HG03460 (cell line): ENCODE measurements at regions not wholly inside any gene's neighbourhood (a gene's known extent, or its start where the extent isn't known, plus 50 kb on each side); places are given as distances from the start of the nearest gene placed in this dataset.
"Not testable (repeated sequence)": the region's sequence is repeated elsewhere in the genome, so short reads cannot be mapped to it uniquely, and the experiment has no call there.

Experiments
- ATAC-seq: cut with Tn5 transposase; IDR thresholded peaks from one replicate; pipeline ENCODE4 v1.9.1; 2021; ENCODE audit not compliant: unreplicated experiment

DNA sequence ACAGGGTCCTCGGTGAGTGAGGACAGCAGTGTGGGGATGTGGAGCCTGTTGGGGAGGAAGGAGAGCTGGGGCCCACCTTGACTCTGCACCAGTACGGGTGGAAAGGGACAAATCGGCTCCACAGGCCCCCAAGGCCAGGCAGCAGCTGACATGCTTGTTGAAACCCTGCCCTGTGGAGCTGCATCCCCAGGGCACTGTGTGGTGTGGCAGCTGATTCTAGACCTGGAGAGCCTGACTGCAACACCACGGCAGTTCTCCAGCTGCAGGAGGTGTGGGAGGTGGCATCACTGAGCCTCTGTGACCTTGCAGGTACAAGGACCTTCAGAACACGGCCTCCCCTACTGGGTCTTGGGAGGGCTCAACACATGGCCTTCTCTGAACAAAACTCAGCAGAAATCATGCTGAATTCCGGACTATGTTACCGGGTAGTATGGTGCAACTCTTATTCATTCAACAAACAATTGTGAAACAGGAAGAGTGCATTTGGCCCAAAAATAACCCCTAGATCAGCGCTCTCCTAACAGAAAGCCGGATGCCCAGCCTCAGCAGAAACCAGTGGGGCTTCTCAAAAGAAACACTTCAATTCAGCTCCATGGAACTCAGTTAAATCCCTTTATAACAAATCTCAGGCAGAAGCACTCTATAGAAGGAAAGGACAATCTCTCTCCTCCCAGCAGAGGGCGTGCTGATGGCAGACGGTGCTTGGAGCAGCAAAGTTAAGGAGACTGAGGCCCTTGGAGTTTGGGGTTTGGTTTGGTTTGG, 104.4 kb upstream of the SALL3 start:
- ATAC-seq: peak; percentile 52

DNA sequence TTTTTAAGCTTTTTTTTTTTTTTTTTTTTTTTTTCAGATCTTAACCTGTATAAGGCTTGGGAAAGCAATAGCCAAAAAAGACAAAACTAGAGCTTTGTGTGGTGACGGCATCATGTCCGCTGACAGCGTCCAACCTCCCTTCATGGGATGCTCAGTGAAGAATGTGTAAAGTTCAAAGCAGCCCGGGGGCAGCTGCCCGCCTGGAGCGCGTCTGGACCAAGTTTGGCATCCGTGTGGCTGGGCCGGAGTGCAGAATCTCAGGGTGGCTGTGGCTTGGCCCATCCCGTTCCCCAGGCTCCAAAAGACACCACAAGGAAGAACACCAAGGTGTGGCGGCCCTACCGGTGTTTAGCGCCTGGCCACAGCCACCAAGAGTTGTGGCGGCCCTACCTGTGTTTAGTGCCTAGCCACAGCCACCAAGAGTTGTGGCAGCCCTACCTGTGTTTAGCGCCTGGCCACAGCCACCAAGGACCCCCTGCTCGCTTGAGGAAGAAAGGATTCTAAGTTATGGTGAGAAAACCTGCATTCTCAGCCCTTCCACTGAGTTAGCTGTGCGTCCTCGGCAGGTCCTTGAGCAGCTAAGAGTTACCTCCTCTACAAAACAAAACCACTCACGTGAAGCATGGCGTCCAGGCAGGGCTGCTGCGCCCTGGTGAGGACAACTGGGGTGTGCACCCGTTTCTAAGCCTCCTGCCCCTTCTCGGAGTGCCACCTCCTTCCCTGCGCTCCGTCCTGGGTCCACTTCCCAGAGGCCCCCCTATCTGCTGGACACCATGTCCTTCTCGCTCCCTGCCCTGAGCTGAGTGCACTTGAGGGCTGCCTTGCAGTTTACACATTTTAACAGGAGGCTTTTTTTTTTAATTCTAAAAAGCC, 103.6 kb upstream of the SALL3 start:
- ATAC-seq: no peak

DNA sequence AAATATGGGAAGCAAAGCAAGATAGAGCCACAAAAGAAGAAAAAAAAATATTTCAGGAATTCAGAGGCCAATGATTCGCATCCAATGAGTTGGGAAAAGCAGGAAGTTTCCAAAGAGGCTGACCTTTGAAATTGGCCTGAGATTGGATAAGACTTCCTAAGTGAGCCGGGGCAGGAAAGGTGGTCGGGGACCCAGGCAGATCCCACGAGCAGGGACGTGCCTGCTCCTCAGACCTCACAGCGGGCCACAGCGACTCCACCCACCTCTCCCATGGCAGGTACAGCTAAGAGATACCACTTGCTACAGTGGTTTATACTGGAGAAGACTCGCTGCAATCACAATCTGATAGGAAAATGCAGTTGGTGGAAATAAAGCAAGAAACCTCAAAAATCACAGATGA, 102.8 kb upstream of the SALL3 start:
- no peak for ATAC-seq

DNA sequence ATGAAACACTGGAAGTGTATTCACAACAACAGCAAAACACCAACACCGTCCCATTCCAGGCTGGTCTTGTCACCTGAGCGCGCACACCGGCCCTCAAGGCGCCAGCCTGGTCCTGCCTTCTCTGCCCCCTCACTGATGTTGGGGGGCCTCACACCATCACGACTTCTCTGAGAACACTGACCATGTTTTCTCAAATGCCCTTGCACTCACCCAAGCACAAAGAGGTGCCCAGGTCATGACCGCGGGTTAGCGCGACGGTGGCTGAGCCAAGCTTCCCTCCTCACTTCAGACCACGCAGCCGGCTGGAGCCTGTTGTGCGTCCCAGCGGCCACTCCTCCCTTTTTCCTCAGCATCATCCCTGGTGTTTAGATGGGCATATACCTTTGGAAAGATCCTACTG, 101.3 kb upstream of the SALL3 start:
- no peak for ATAC-seq

DNA sequence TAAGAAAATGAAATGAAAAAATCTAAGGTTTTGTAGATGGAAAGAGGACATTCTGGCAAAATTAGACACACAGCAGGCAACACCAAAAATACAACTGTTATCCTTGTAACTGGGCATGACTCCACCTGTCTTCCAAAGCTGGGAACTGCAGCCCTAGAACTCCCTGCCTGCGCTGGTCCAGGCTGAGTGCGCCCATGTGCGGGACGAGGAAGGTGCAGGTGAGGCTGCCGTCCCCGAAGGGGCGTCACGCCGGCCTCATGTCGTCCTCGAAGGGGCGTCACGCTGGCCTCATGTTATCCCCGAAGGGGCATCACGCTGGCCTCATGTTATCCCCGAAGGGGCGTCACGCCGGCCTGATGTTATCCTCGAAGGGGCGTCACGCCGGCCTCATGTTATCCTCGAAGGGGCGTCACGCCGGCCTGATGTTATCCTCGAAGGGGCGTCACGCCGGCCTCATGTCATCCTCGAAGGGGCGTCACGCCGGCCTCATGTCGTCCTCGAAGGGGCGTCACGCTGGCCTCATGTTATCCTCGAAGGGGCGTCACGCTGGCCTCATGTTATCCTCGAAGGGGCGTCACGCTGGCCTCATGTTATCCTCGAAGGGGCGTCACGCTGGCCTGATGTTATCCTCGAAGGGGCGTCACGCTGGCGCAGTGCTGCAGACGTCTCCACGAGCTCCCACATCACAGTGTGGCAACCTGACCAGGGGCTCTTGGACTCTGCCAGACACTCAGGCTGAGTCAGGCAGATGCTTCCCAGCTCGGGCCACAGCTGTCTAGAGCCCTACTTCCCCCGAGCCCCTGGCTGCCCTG, 100.3 kb upstream of the SALL3 start:
- not testable (repeated sequence) for ATAC-seq

DNA sequence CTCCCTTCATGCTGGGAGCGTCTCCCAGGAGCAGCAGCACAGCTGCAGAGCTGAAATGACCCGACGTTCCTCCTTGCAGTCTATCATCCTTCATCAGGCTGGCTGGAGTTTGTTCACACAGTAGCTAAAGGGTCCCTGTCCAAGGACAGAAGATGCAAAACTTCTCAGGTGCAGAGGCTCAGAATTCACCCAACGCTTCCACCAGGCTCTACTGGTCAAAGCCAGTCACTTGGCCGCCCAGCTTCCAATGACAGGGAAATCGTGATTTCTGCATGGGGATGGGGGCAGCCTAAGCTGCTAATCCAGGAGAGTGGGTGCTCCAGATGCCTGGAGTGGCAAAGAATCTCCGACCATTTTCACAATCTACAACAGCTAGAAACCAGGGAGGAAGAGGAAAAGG, 97.0 kb upstream of the SALL3 start:
- no peak for ATAC-seq

DNA sequence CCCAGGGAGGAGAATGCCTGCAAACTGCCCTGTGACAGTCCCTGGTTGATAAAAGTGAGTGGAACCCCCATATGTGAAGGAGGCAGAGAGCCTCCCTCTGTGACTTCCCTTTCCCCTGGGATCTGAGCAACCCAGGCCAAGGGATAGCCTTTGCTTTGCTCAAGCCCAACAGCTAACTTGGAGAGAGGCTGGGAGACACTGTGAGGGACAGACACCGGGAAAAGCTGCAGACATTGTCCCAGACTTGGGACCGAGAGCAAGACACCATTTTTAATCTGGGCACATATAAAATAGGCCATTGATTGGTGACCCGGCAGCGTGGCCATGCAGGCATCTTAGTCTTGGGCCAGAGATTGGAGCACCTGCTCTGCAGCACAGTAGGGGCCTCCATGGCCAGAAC, 96.1 kb upstream of the SALL3 start:
- ATAC-seq: no peak

DNA sequence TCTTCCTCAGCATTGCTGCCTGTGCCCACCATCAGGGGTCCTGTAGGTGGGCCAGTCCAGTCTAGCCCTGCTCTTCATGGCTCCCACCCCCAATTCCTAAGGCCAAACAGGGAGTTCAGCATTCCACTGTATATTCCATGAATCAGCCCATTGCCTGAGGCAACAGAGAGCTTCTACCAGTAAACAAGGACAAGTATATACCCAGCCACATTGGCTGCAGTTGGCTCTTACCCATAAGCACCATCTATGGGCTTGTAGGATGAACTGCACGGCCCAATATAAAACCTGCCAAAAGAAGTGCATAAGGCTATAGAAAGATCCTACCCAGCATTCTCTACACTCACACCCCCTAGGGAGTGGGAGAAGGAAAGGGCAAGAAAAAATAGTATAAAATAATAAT, 95.1 kb upstream of the SALL3 start:
- ATAC-seq: no peak

DNA sequence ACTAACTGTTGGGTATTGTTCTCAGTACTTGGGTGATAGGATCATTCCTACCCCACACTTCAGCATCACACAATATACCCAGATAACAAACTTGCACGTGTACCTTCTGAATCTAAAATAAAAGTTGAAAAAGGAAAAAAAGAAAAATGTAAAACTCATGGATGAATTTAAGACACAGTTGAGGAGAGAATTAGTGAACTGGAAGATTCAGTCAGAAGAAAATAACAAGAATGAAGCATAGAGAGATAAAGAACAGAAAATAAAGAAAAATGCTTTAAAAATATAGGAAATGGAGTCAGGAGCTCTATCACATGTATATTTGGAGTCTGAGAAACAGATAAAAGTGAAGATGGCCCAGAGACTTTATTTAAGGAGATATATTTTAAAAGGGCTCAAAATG, 90.4 kb upstream of the SALL3 start:
- ATAC-seq: no peak

DNA sequence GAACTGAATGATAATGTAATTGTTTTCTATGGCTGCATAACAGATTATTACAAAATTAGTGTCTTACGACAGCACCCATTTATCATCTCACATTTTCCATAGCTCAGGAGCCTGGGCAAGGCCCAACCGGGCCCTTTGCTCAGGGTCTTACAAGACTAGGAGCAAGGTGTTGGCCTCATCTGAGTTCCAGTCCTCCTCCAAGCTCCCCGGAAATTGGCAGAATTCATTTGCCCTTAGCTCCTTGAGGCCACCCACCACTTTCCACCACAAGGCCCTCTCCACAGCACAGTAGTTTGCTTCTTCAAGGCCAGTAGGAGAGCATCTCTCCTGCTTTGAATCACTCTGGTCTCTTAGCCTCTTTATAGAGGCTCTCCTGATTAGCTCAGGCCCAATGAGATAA, 89.2 kb upstream of the SALL3 start:
- no peak for ATAC-seq

DNA sequence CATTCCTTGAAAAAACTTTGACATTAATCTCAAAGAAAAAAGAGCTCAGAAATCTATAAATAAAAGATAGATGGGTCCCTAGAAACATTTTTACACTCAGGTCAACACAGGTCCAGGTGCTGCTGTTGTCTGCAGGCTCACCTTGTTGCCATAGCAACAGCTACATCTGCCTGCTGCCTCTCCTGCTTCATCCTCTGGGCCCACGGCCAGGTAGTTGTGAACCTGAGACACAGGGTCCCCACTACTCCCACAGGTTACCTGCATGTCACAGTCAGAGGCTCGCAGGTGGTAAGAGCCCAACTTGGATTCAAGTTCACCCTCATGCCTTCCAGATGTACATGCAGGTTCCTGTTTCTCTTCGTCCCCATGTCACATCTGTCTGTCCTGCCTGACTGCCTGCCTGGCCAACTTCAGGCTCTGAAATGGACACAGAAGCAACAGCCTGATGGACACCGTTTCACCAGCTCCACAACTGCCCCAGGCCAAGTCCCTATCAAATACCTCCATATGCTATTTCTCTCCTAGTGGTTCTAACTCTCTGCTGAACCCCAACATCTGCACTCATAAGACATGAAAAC, 88.3 kb upstream of the SALL3 start:
- ATAC-seq: no peak

DNA sequence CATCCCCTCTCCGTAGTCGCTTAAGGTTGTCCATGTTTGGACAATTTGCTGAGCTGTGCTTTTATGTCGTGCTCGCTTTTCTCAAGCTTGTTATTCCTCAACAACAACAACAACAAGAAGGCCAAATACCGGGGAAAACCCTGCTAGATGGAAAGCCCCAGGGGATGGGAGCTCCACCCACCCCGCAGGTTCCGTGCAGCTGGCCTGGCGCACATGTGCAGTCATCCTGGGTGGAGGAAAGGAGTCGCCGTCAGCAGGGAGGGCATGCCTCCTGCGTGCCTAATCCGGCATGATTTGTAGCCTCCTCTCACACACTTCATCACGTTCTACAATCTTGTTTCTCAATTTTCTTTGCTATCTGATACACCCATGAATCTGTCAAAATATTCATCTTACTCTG, 87.4 kb upstream of the SALL3 start:
- no peak for ATAC-seq

DNA sequence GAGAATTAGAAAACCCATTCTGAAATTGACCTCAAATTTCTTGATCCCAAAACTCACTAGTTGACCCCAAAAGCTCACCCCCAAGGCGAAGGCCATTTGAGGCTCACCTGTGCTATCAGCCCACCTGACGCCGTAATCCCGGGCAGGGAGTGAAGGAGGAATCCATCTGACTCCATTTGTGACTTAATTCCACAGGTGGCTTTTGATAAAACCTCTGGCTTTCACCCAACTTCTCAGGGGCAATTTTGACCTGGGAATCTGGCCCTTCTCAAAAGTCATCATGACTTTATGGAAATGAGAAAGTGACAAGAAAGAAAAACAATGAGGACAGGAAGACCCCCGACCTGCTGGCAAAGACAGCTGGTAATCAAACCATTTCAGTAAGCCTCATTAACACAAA, 86.9 kb upstream of the SALL3 start:
- ATAC-seq: no peak

DNA sequence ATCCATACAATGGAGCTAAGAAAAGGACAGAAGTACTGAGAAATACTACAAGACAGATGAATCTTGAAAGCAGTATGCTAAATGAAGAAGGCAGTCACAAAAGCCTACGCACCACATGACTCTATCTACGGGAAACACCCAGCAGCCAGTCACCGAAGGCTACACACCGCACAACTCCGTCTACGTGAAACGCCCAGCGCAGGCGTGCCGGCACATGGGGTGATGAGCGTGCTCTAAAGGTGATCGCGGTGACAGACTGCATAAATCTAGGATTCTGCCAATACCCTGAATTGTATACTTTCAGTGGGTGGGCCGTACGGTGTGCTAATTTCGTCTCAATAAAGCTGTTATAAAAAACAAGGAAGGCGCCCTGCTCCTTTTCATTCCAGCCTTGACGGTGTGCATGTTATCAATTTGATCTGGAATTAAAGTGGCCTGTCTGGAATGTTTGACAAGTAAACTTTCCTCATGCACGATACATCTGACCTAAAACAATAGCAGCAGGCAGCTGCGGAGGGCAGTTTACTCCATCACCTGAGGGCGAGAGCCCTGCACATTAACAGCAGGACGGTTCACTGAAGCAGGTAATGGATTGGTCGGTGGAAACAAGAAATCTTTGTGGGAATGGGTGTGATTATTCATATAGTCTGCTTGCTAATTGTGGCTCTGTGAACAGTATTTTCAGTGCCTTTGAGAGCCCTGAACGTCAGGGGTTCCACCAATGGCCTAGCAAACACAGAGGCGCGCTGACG, 86.2 kb upstream of the SALL3 start:
- ATAC-seq: no peak

DNA sequence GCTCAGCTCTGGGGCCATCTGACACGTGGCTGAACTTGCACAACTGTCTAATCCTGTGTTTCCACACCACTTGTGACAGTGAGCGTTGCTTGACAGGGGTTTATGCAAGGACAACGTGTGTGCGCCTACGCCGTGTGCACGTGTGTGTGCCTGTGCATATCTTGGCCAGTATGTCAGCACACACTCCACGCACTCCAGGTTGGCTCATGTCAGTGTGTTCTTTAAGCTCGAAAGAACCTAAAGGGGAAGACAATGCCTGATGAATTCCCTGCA, 85.6 kb upstream of the SALL3 start:
- no peak for ATAC-seq

DNA sequence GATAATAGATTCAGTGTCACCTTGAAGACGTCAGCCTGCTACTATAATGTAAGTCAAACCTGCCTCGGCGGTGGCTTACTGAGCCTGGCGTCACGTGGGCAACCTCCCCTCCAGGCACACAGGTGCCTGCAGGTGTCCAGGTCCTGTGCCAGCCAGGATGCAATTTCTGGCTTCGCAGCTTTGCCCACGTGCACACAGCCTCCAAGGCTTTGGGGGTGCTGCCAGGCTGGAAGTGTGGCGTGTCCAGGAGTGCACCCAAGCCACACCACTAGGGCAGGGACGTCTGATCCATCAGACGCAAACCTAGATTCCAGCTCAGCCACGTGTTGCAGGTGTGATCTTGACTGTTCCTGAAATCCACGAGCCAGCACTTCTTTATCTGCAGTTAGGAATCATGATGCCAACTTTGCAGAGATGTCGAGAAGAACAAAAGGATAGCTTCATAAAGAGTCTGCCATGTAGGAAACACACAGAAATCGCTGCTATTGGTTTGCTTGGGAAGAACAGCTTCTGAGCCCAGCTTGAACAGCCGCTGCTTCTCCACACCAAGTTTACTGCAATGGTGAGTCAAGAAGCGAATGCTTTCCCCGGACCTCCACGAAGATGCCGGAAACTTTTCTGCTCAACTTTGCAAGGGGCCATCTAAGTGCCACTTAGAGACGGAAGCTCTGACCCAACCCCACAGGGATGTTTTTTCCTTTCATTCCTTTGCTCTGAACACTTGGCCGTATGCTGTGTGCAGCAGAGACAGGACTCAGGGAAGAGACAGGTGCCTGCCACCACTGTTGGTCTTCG, 84.2 kb upstream of the SALL3 start:
- ATAC-seq: no peak

DNA sequence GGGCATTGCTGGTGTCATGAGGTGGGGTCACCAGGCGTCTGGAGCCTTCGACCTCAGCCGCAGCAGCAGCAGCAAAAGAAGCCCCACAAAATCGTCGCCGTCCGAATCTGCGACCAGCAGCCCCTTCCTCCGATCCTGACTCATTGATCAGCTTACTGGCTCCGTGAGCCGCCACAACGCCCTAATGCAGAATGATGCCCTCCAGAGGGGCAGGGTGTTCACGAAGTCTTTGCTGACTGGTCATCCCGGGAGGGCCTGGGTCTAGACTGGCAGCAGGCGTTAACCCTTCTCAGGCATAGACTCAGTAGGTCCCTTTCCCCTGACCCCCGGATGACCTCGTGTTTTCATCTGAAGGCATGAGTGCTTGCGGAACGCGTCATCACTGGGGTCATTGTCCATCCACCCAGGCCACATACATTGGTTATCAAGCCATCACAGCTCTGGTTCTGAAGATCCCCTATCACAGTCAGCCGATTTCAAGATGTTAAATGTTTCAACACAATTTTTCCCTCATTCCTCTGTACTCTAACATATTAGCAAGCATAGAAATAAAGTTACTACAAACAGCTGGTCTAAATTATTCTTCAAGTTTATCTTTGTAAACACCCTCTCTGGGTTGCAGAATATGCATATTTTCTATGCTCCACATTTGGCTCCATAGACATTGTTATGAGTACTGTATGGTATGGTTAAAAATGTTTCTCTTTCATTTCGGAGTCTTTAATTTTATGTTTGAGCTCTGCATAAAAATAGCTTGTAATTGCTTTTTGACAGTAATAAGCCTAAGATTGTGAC, 83.3 kb upstream of the SALL3 start:
- ATAC-seq: no peak

DNA sequence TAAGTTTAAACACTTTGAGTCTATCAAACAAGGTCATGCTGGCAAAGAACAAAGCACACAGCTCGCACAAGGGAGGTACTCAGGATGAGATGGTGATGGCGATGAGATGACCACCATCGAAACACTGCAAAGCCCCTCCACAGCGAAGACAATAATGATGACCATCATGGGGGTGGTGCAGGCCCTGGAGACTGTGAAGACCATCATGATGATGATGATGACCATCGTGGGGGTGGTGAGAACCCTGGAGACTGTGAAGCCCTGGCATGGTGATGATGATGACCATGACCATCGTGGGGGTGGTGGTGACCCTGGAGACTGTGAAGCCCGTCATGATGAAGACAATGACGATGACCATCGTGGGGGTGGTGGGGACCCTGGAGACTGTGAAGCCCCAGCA, 81.6 kb upstream of the SALL3 start:
- no peak for ATAC-seq

DNA sequence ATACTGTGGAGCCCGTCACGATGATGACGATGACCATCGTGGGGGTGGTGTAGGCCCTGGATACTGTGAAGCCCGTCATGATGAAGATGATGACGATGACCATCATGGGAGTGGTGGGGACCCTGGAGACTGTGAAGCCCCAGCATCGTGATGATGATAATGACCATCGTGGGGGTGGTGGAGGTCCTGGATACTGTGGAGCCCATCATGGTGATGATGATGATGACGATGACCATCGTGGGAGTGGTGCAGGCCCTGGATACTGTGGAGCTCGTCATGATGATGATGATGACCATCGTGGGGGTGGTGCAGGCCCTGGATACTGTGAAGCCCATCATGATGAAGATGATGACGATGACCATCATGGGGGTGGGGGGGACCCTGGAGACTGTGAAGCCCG, 81.0 kb upstream of the SALL3 start:
- no peak for ATAC-seq
